NCI-H345 treated with DMSO at 0.1 percent for 48 hours (cell line): ENCODE measurements at regions not wholly inside any gene's neighbourhood (a gene's known extent, or its start where the extent isn't known, plus 50 kb on each side); places are given as distances from the start of the nearest gene placed in this dataset.

Source experiments
- DNase-seq: peaks from one replicate; lab custom pipeline; 2025; ENCODE audit not compliant: unreplicated experiment; lab: John Stamatoyannopoulos, UW

DNA sequence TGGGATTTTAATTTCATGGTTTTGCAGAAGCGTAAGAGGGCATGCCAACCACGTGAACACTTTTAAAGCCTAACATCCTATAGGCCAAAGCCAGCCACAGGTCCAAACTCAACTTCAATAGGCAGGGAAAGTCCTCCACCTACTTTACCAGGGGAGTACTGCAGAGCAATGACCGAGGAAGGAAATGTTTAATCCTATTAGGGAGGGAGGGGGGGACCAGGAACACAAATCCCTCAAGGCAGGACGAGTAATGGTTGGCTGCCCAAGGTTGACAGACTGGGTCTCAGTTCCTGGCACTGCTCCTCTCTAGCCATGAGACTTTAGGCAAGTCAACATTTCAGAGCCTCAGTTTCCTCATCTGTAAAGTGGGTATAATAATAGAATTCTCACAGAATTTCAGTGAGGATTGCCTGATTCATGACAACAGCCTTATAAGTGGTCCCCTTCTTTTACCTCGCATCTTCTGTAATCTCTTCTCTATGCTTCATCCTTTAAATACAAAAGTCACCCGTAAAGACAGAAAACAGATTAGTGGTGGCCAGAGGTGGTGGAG is 315.8 kb downstream of the HAPSTR1 start:
- no peak for DNase-seq

DNA sequence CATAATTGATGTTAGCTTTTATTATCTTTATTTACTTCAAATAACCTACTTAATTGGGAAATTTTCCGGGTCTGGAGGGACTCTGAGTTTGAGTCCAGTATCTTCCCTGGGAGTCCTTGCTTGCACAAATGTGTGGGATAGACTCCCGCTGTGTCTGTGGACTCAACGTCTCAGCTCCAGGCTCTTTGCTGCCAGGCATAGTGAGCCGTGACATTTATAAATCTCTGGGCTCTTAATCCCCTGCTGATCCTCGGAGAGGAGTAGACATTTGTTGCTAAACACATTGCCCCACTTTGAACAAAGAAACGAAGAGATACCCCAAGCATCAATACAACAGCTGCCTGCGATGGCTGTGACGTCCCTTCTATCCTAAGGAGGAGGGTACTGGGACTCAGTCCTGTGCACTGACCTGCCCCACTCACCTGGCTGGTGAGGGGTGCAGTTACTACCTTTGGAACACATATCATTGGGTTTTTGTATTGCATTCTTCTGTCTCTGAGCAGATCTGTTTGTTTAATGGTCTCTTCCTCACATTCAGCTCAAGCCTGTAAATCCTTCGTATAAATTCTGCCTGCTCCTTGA is 316.9 kb downstream of the HAPSTR1 start:
- no peak for DNase-seq

GRCh38 chr16:9409560-9410493 is 318.4 kb downstream of the HAPSTR1 start:
- DNase-seq = no peak

DNA sequence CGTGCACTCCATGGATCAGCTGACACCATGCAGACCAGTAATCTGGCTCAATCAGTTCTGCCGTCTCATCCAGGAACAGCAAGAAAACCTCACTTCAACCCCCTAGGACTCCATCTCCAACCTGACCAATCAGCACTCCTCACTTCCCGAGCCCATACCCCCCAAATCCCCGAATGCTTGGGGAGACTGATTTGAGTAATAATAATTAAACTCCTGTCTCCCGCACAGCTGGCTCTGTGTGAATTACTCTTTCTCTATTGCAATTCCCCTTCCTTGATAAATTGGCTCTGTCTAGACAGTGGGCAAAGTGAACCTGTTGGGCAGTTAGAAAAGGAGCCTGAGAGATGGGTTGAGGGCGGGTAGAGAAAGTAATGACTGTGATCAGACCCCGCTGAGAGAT is 320.0 kb downstream of the HAPSTR1 start:
- no peak for DNase-seq

DNA sequence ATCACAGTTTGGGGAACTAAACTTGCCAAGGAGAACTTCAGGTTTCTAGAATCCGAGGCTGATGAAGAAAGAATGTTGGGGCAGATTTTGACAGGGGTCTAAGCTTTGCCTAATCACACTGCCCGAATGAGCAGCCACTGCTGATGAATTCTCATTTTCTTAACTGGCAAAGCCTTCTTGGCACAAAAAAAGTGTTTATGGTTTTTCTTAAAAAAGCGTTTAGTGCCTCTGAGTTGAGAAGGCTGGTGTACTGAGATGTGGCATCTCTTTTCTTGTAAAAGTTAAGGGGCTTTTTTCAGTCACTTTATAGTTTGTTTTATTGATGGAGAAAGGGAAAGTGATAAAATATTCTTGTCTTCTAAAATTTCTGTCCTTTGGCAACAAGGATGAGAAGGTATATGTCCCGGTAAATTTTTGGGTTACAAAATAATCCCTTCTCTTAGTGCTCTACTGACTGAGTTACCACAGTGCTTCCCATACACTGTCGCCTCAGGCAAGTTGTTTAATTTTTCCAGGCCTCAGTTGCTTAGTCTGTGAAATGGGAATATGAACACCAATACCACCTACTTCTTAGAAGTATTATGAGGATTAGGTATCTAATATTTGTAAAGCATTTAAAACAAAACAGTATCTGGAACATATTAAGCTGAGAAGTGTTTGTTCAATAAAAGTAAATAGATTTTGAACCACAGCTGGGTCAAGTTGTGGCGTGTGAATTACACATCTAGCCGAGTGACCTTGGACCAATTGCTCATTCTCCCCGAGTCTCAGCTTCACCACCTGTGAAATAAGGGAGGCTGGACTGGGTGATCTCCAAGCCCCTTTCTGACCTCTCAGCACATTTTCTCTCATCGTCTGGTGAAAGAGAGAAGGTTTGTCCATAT is 320.8 kb downstream of the HAPSTR1 start:
- DNase-seq = no peak

GRCh38 chr16:9412915-9413264 is 321.4 kb downstream of the HAPSTR1 start:
- no peak for DNase-seq

DNA sequence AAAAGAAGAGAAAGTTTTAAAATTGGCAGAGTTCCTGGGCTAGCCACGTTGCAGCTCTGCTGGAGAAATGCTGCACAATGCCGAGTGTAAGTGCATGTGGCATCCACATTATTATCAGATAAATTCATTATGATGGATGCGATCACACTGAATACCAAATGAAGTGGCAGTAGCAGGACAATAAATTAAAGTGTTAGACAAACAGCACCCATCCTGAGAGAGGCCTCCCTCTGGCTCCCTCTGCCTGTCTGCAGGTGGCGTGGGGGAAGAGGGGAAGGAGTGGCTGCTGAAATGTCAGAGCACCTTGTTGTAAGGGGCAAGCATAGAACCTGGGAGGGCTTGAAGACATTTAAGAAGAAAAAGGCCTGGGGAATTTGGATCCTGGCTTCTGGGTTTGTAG is 324.1 kb downstream of the HAPSTR1 start:
- DNase-seq = no peak

- DNase-seq = no peak
These were observed 326.5 kb downstream of the HAPSTR1 start for GRCh38 chr16:9417898-9418297.

- DNase-seq = no peak
These were observed 327.7 kb downstream of the HAPSTR1 start for GRCh38 chr16:9419161-9419560.

GRCh38 chr16:9422762-9423513 is 331.5 kb downstream of the HAPSTR1 start:
- no peak for DNase-seq

DNA sequence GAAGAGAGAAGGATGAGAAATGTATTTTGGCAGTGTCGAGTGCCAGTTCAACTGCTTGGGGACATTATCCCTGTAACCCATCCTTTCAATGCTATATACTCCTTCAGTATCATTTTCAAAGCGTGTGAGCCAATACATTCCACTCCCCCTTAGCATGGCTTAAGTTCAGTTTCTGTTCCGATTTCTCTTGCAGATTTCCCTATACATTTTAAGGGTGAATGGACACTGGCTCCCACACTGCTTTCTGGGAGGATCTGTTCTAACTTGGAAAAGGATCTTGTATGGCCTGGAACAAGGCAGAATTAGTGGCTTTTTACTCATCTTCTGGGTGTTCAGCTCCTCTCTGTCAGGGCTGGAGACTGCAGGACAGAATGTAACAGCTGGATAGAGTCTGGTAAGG is 333.8 kb downstream of the HAPSTR1 start:
- no peak for DNase-seq

DNA sequence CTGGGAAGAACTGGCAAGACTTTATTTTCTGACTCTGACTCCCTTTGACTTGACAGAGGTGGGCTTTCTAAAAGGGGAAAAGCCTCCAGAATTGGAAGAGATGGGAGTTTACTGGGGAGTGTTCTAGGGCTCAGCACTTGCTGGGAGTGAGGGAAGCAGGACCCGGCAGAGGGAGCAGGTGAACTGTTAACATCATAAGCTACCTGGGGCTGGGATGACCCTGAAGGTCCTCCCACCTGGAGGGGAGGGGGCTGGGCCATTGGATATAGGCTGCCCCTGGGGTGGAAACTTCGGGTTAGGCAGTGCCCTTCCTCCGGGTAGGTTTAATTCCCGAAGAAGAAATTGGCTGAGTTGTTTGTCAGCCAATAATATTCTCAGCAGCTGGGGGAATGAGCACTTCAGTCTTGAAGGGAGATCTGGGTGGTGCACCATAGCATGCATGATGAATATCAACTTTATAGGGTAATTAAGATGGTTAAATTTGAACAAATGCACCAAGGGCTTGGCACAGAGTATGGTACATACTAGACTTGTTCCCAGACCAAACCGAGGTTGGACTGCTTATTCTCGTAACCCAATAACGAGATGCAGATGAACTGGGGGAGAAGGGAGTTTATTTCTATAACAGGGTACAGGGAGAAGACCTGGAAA is 337.0 kb downstream of the HAPSTR1 start:
- DNase-seq = no peak

DNA sequence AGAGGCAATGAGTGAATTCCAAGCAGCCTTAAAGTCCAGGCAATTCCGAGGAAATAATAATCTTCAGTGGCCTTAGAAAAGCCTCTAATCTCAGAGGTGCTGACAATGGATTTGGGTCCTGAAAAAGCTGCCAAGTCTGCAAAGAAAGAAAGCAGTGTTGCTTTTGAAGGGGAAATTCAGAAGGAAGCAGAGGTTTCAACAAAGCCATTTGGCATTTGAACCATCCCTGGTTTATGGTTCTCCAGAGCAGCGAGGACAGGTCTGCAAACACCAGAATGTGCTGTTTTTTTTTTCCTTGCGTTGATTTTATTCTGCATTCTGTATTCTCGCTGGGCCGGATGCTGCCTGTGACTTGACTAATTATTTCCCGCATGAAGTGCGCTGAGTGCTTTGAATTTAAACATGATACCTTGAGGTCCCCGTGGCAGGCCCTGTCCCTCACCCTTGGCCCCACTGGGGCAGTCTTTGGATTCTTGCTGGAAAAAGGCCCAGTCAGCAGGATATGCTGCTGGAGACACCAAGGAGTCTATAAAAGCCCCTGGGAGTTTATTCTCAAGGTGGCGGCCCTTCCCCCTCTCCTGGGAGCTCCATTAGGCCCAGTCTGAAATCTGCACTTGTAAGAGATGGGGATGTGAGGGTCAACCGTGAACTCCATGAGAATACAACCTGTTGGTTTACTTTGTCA is 338.3 kb downstream of the HAPSTR1 start:
- no peak for DNase-seq

DNA sequence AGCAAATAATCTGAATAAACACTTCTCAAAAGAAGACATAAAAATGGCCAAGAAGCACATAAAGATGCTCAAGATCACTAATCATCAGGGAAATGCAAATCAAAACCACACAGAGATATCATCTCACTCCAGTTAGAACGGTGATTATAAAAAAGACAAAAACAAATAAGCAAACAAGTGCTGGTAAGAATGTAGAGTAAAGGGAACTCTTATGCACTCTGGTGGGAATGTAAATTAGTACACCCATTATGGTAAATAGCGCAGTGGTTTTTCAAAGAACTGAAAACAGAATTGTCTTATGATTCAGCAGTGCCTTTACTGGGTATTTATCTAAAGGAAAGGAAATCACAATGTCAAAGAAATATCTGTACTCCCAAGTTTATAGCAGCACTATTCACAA is 343.2 kb downstream of the HAPSTR1 start:
- no peak for DNase-seq

GRCh38 chr16:9436175-9436574 is 344.7 kb downstream of the HAPSTR1 start:
- DNase-seq = no peak

GRCh38 chr16:9437115-9437514 is 345.7 kb downstream of the HAPSTR1 start:
- no peak for DNase-seq

GRCh38 chr16:9438991-9439390 is 347.5 kb downstream of the HAPSTR1 start:
- no peak for DNase-seq

DNA sequence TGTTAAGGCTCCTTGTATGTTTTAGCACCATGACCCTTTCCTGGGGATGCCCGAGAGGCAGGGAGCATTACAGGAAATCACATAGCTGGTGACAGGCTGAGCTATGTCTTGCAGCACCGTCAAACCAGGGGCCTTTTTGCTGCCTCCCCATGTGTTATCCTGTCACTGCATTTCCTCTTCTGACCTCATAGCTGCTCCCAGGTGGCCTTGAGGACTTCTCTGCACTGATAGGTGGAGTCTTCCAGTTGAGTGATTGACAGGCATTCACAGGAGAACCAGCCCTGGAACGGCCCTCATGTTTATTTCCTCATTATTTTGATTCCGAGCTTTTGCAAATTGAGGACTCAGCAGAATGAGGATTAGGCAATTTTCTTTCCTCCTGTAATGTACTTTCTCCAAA is 349.6 kb downstream of the HAPSTR1 start:
- no peak for DNase-seq

DNA sequence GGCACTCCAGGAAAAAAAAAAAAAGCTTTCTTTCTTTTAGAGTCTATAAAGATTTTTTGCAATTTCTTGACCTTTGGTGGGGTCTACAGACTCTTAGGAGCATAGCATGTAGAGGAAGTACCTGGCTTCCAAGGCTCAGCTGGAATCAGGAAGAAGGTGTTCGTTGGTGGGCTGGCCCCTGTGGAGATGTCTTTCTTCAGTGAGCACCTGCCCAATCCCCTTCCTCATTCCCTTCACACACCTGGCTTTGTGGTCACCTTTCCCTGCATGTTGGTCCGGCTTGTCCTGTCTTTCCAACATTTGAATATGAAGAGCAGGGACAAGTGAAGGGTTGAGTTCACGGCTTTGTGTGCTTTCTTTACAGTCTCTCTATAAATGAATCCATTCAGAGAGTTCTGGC is 352.4 kb downstream of the HAPSTR1 start:
- no peak for DNase-seq
